ENCODE measurements at regions not wholly inside any gene's neighbourhood (a gene's known extent, or its start where the extent isn't known, plus 50 kb on each side); places are given as distances from the start of the nearest gene placed in this dataset.

- no peak for TF ChIP-seq CEBPB (IDR thresholded peaks at IDR 0.05)
- no peak for TF ChIP-seq ZBTB7A (IDR thresholded peaks at IDR 0.05; ENCODE audit: low read depth)
- TF ChIP-seq, protein P1, sequence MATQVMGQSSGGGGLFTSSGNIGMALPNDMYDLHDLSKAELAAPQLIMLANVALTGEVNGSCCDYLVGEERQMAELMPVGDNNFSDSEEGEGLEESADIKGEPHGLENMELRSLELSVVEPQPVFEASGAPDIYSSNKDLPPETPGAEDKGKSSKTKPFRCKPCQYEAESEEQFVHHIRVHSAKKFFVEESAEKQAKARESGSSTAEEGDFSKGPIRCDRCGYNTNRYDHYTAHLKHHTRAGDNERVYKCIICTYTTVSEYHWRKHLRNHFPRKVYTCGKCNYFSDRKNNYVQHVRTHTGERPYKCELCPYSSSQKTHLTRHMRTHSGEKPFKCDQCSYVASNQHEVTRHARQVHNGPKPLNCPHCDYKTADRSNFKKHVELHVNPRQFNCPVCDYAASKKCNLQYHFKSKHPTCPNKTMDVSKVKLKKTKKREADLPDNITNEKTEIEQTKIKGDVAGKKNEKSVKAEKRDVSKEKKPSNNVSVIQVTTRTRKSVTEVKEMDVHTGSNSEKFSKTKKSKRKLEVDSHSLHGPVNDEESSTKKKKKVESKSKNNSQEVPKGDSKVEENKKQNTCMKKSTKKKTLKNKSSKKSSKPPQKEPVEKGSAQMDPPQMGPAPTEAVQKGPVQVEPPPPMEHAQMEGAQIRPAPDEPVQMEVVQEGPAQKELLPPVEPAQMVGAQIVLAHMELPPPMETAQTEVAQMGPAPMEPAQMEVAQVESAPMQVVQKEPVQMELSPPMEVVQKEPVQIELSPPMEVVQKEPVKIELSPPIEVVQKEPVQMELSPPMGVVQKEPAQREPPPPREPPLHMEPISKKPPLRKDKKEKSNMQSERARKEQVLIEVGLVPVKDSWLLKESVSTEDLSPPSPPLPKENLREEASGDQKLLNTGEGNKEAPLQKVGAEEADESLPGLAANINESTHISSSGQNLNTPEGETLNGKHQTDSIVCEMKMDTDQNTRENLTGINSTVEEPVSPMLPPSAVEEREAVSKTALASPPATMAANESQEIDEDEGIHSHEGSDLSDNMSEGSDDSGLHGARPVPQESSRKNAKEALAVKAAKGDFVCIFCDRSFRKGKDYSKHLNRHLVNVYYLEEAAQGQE (IDR thresholded peaks at IDR 0.05; ENCODE audit: low read depth) = no peak
- TF ChIP-seq CREB1 (IDR thresholded peaks at IDR 0.05; ENCODE audit: low read depth) = no peak
- TF ChIP-seq YY1 (IDR thresholded peaks at IDR 0.05; ENCODE audit: low read depth) = no peak
- no peak for TF ChIP-seq EP300 (IDR thresholded peaks at IDR 0.05; ENCODE audit: borderline replicate concordance)
- TF ChIP-seq EGR1 (IDR thresholded peaks at IDR 0.05) = no peak
Measured at GRCh38 chr2:736939-737338, 59.7 kb upstream of the TMEM18 start.
